ENCODE measurements at regions not wholly inside any gene's neighbourhood (a gene's known extent, or its start where the extent isn't known, plus 50 kb on each side); places are given as distances from the start of the nearest gene placed in this dataset.

DNA sequence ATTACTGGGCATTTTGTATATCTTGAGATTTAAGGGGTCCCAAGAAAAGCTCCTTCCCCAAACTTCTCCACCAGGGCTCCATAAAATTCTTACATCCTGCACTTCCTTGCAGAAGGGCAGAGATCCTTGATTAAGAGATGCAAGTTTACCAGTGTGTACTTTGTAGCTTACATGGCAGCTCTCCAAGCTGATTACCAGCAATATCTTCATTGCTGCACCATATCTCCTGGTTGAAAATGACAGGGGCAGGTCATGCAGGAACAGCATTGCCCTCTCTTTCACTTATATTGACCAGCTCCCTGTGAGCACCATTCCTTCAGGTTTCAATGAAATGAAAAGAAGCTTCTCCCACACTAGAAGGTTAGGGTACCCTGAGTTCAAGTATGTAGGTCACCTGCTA is 184.6 kb upstream of the PHYHIPL start:
- H3K27me3 ChIP-seq (ENCODE audit: control insufficient read depth, insufficient read depth, low read length): no peaks in the 10 kb centered on the region
- H3K4me2 ChIP-seq (ENCODE audit: low read length): no peak overlapping the region
- TF ChIP-seq, protein P1, sequence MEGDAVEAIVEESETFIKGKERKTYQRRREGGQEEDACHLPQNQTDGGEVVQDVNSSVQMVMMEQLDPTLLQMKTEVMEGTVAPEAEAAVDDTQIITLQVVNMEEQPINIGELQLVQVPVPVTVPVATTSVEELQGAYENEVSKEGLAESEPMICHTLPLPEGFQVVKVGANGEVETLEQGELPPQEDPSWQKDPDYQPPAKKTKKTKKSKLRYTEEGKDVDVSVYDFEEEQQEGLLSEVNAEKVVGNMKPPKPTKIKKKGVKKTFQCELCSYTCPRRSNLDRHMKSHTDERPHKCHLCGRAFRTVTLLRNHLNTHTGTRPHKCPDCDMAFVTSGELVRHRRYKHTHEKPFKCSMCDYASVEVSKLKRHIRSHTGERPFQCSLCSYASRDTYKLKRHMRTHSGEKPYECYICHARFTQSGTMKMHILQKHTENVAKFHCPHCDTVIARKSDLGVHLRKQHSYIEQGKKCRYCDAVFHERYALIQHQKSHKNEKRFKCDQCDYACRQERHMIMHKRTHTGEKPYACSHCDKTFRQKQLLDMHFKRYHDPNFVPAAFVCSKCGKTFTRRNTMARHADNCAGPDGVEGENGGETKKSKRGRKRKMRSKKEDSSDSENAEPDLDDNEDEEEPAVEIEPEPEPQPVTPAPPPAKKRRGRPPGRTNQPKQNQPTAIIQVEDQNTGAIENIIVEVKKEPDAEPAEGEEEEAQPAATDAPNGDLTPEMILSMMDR (IDR thresholded peaks at IDR 0.05): no peak
- no peaks in the 10 kb centered on the region for H3K36me3 ChIP-seq (ENCODE audit: control insufficient read depth, insufficient read depth, low read length)
- no peak overlapping the region for H3K4me3 ChIP-seq (ENCODE audit: low read depth, low read length)
- H3K79me2 ChIP-seq: no peaks in the 10 kb centered on the region
- no peak overlapping the region for H3K9ac ChIP-seq
- no peaks in the 10 kb centered on the region for H3K4me1 ChIP-seq
- H3K9me3 ChIP-seq (ENCODE audit: control insufficient read depth, low read length): no peaks in the 10 kb centered on the region
- H3K27ac ChIP-seq: no peak overlapping the region
- H2AFZ ChIP-seq: no peak overlapping the region

GRCh38 chr10:58992830-58993460 is 183.5 kb upstream of the PHYHIPL start:
- Histone ChIP-seq H3K36me3 (ENCODE audit: control insufficient read depth, insufficient read depth, low read length) (no peaks in the 10 kb centered on the region), H3K79me2 (no peaks in the 10 kb centered on the region), H3K9ac (no peak overlapping the region), H3K27ac (no peak overlapping the region), H3K4me1 (no peaks in the 10 kb centered on the region), H2AFZ (no peak overlapping the region), H3K4me3 (ENCODE audit: low read depth, low read length) (no peak overlapping the region), H3K9me3 (ENCODE audit: control insufficient read depth, low read length) (no peaks in the 10 kb centered on the region), H3K4me2 (ENCODE audit: low read length) (no peak overlapping the region), H3K27me3 (ENCODE audit: control insufficient read depth, insufficient read depth, low read length) (no peaks in the 10 kb centered on the region)
- TF ChIP-seq, protein P1 (IDR thresholded peaks at IDR 0.05): no peak

DNA sequence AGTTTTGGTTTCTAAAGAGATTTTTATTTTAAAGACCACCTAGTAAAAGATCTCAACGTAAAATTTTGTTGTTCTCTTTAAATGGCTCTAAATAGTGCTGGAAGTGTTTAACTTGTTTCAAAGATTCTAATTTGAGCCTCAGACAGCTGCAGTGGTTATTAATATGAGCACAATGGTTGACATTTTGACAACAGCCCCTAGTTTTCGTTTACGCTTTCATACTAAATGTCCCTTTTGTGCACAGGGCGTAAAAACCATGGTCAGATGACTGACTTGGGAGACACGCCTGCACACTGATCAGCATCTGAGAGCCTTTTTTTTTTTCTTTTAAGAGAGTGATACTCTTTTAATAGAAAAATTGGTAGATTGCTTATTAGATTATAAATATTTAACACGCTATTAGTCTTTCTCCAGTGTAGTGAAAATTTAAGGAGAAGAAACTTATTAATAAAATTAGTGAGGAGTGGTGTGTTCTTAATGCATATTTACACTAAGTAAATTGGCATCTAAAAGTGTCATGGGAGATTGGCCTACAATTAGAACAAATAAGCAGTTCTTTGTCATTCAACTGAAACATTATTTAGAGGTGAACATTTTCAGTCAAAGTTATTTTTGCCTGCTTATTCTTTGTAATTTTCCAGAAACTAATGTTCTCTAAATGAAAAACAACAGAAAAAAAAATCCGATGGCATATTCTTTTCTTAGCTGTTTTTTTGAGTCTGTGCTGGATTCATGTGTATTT is 182.8 kb upstream of the PHYHIPL start:
- Histone ChIP-seq H3K27ac (no peak overlapping the region), H2AFZ (no peak overlapping the region), H3K9ac (no peak overlapping the region), H3K79me2 (no peaks in the 10 kb centered on the region), H3K9me3 (ENCODE audit: control insufficient read depth, low read length) (no peaks in the 10 kb centered on the region), H3K4me2 (ENCODE audit: low read length) (no peak overlapping the region), H3K4me1 (no peaks in the 10 kb centered on the region), H3K4me3 (ENCODE audit: low read depth, low read length) (no peak overlapping the region), H3K36me3 (ENCODE audit: control insufficient read depth, insufficient read depth, low read length) (no peaks in the 10 kb centered on the region), H3K27me3 (ENCODE audit: control insufficient read depth, insufficient read depth, low read length) (no peaks in the 10 kb centered on the region)
- TF ChIP-seq, protein P1 (IDR thresholded peaks at IDR 0.05): no peak

DNA sequence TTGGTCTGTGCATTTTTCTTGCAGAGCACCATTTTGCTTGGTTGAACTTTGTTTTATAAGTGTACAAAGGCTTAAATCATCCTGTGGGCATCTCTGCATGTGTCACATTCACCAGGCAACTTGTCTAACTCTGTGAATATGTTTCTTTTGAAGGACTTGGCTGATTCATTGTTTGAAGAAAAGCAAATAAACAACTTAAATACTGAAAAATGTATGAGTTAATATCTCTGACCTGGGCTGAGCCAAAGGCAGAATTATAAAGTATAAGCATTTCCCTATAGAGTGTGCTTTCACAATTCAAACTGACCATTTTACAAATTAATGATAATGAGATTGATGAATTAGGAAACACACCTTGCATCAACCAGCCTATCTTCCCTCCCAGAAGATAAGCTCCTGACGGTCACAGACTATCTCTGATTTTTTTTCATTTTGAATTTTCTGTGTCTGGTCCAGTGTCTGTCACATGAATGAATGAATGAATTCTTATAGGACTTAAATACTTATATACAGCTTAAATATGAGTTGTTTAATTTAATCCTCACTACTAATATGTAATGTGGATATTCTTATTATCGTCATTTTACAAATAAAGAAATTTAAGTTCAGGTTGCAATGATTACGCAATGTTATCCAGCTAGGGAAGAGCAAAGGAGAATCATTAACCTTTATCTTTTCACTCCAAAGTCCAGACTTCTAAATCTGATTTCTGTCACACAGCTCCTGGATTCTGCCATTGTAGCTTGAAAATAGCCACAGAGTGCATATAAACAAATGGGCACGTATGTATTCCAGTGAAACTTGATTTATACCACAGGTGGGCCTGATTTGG is 182.0 kb upstream of the PHYHIPL start:
- Histone ChIP-seq H3K9me3 (ENCODE audit: control insufficient read depth, low read length) (no peaks in the 10 kb centered on the region), H2AFZ (no peak overlapping the region), H3K79me2 (no peaks in the 10 kb centered on the region), H3K27ac (no peak overlapping the region), H3K4me3 (ENCODE audit: low read depth, low read length) (no peak overlapping the region), H3K4me2 (ENCODE audit: low read length) (no peak overlapping the region), H3K27me3 (ENCODE audit: control insufficient read depth, insufficient read depth, low read length) (no peaks in the 10 kb centered on the region), H3K4me1 (no peaks in the 10 kb centered on the region), H3K9ac (no peak overlapping the region), H3K36me3 (ENCODE audit: control insufficient read depth, insufficient read depth, low read length) (no peaks in the 10 kb centered on the region)
- TF ChIP-seq, protein P1 (IDR thresholded peaks at IDR 0.05): no peak
